ENCODE measurements at regions not wholly inside any gene's neighbourhood (a gene's known extent, or its start where the extent isn't known, plus 50 kb on each side); places are given as distances from the start of the nearest gene placed in this dataset.

DNA sequence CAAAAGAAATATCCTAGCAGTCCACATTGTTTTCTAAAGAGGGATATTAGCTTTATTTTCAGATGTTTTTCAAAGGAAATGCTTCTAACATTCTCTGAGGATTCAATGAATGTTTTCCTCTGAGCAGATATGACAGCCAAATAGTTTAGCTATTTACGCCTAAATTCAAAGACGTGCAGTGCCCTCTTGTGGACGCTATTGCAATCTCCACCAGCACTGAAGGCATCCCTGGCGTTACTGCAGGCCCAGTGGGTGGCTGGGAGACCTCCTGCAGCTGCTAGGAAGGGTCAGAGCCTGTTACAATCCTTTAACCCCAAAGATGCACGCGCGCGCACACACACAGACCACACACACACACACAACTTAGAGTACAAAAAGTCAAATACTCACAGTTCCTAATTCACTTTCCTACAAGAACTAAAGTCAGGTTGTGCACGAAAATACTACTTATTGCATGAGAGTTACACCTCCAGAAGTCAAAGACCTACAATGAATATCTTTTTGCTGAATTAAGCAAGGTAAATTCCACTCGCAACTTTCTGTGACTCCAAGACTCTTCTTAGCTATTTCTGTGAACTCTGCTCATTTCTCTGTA lies 589.3 kb upstream of the TMEM132C start:
- TF ChIP-seq, protein P1, sequence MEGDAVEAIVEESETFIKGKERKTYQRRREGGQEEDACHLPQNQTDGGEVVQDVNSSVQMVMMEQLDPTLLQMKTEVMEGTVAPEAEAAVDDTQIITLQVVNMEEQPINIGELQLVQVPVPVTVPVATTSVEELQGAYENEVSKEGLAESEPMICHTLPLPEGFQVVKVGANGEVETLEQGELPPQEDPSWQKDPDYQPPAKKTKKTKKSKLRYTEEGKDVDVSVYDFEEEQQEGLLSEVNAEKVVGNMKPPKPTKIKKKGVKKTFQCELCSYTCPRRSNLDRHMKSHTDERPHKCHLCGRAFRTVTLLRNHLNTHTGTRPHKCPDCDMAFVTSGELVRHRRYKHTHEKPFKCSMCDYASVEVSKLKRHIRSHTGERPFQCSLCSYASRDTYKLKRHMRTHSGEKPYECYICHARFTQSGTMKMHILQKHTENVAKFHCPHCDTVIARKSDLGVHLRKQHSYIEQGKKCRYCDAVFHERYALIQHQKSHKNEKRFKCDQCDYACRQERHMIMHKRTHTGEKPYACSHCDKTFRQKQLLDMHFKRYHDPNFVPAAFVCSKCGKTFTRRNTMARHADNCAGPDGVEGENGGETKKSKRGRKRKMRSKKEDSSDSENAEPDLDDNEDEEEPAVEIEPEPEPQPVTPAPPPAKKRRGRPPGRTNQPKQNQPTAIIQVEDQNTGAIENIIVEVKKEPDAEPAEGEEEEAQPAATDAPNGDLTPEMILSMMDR (IDR thresholded peaks at IDR 0.05), result peak; percentile 65 to 79 (median 68)
- TF ChIP-seq POLR2AphosphoS5 (IDR thresholded peaks at IDR 0.05) (no peak), EP300 (IDR thresholded peaks at IDR 0.05) (no peak)
